HG03442 (cell line): ENCODE measurements at regions not wholly inside any gene's neighbourhood (a gene's known extent, or its start where the extent isn't known, plus 50 kb on each side); places are given as distances from the start of the nearest gene placed in this dataset.
A peak's percentile ranks its signal among the peaks of the same experiment; 100 is the strongest.

ENCODE experiments used
- ATAC-seq: cut with Tn5 transposase; IDR thresholded peaks from one replicate; pipeline ENCODE4 v1.9.1; 2021; ENCODE audit warnings: mild to moderate bottlenecking, moderate library complexity; ENCODE audit not compliant: unreplicated experiment

DNA sequence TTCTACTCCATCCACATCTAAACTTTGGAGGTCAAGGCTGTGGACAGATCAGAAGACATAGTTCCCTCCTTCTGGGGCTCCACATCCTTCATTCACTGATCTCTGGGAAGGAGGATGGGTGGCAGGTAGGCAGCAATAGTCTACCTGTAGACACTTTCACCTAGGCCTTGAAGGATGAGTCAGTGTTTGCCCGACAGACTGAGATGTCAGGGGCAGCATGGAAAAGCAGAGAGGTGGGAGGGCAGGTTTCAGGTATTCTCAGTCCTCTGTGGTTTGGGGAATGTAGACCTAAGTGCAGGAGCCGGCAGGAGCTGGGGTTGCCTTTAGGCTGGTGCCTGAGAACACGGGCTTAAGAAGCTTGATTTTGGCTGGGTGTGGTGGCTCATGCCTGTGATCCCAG lies 171.9 kb upstream of the ZNF267 start:
- no peak for ATAC-seq

DNA sequence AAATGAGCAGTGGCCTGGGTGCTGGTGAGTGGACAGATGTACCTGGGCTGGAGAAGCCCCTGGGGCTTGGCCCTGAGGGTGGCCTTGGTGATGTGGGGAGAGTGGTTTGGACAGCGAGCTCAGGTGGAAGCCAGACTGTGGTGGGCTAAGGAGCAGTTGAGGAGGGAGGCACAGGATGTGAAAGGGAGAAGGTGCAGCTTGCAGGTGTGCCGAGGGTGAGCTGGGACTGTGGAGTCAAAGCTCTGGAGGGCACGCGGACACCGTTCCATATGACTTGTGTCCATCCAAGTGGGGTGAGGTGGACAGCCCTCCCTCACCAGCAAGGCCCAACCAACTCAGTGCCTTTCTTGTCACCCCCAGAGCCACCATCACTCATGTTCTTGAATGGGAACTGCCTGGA lies 170.8 kb upstream of the ZNF267 start:
- no peak for ATAC-seq

DNA sequence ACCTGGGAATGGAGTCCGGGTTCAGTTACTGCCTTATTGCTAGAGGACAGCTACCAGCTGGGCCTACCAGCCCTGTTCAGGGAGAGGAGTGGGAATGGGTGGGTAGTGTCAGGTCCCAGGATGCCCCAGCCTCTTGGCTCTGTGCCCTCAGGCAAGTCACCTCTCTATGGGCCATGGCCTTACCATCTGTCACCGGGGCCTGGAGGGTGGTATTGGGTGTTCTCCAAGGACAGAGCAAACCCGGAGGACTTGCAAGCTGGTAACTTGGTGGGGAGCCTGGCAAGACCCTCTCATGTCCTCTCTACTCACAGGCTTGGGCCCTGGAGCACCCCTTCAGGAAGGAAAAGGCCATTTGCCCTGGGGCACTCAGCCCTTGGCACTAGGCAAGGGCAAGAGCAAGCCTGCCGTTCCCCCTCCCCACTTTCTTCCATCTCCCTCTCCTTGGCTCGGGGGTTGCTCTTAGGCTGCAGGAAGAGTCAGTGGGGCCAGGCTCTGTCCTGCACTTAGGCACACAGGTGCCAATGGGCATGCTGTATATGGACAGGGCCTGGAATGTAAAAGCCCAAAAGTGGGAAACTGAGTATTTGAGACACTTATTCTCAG lies 170.0 kb upstream of the ZNF267 start:
- no peak for ATAC-seq

DNA sequence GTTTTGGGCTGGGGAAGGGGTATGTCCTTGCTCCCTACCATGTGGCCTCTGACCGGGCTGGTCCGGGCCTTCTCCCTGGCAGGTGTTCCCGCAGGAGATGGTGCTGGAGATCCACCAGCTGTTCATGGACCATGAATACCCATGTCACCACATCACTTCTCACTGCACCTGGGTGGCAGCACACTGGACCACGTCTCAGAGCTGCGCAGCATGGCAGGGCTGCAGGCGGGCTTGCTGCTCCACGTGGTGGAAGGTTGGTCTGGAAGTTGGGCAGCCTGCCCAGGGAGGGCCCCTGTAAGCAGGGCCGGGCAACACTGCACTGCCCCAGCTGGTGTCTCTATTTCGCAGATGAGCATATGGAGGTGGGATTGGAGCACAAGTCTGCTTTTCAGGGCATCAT lies 169.5 kb upstream of the ZNF267 start:
- no peak for ATAC-seq

DNA sequence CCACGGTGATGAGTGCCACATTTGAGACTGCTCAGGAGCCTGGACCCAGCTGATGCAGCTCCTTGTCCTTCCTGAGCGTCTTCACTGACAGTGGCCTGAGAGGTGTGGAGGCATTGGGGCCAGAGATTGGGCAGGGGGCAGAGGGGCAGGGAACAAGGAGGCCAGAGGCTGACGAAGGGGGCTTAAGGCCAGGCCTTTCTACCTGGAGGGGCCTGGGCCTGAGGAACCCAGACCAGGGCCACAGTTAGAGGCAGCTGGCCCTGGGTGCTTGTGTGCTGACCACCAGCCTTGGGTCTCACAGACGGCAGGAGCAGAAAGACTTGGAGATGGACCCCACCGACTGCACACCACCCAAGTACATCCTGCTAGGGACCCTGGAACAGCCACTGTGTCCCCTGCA lies 168.2 kb upstream of the ZNF267 start:
- ATAC-seq: no peak

DNA sequence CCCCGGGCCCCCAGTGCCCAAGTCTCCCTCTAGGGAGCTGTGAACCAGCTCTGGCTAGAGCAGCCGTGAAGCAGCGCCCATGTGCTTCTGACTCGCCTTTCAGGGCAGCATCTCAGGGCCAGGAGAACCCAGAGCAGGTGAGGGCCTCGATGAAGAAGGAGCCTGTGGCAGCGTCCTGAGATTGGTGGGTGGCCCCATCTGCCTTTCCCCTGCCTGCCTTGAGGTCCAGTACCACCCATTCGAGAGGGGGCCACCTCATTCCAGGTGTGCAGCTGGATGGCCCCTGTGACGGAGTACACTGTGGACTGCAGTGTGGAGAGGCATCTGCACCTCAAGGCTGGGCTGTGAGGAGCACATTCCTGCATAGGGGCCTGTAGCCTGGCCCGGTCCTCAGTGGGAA lies 167.3 kb upstream of the ZNF267 start:
- no peak for ATAC-seq

DNA sequence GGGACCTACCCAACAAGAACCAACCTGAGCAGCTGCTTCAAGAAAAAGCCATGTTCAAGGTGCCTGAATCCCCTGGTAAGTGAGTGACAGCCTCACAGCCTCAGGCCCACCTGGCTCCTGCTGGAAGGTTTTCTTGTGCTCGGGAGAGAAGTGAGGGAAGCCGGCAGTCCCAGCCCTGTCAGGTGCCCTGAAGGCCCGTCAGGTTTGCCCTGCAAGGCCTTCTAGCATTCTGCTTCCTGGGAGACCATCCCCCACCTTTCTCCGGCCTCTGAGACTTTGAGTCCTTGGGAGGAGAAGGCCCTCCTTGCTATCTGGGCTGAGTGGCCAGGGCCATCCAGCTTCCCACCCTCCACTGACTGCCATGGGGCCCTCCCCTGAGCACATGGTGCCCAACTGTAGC lies 166.7 kb upstream of the ZNF267 start:
- no peak for ATAC-seq

DNA sequence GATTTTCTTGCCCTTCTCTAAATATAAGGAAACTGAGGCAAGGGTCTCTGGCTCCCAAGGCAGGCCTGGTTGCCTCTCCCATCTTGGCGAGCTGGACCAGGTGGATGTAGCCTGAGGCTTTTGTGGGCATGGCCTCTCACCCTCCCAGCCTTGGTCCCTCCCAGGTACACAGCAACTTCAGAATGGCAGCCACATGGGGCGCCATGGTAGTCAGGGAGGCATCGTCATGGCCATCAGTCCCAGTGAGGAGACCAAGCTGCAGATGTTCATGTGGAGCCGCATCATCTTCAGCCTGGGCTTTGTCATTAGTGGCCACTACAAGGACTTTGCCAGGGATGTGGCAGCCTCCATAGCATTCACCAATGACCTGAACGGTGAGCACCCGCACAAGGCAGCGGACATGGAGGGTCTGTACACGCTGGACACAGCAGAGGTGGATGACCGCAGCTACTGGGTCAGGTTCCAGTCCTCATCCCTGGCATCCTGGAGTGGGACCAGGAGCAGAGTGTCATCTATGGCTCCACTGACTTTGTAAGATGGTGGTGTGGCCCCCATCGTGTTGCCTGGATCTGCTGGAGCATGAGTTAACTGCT lies 165.8 kb upstream of the ZNF267 start:
- no peak for ATAC-seq

DNA sequence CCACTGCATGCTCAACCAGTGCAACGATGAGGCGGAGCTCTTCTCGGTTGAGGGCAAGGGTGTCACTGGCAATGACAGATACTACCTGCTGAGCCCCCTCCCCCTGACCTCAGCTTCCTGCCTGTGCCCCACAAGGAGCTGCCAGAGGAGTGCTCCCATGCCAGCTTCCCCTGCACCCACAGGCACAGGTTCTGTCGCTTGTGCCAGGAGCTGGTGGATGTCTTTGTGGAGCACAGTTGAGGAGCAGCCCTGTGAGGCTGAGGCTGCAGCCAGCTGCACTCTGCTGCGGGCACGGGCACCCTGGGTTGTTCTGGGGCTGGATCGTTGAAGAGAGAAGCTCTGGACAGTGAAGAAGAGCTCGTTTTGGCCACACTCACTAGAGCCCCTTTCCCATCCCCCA lies 165.3 kb upstream of the ZNF267 start:
- no peak for ATAC-seq

DNA sequence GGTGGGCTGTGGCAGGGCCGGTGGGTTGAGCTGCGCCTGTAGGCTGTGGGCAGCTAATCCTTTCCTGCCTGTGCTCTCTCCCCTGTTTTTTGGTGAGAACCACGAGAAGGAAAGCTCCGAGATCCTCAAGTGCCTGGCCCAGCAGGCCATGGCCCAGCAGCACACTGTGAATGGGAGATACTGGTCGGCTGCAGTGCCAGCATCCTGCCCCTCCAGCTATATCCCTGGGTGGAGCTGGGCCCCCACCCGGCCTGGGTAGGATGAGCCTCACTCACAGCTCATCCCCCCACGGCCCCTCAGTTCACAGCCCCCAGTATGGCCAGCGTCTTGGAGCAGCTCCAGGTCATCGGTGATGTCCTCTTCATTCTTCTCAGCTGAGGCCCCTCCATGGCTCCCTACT lies 164.4 kb upstream of the ZNF267 start:
- ATAC-seq: no peak

DNA sequence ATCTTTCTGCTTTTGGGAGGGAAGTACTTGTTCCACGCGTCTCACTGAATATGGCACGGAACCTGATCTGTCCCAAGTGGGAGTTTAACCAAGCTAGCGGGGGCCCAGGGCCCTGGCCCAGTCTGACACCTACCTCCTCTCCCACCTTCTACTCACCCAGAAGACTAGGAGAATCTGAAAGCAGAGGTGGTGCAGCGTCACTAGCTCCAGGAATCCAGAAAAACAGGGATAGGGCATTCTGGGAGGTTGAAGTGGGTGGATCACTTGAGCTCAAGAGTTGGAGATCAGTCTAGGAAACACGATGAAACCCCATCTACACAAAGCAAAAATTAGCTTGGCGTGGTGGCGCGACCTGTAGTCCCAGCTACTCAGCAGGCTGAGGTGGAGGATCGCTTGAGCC lies 163.5 kb upstream of the ZNF267 start:
- ATAC-seq: no peak

DNA sequence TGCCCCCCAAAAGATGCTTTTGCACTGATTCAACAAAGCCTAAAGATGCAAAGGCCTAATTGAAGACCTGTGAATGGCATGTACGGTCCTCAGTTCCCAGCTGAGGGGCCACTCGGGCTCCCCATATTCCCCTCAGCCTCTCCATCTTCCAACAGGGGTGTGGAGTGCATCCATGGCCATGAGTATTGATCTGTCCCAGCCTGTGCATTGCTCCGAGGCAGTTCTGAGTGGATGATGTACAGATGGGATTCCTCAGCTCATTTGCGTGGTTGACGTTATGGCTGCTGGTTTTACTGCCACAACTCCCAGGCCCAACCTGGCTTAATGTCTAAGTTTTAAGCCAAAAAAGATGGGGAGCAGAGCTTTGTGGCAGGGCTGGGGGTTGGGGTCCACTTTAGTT lies 162.7 kb upstream of the ZNF267 start:
- no peak for ATAC-seq

DNA sequence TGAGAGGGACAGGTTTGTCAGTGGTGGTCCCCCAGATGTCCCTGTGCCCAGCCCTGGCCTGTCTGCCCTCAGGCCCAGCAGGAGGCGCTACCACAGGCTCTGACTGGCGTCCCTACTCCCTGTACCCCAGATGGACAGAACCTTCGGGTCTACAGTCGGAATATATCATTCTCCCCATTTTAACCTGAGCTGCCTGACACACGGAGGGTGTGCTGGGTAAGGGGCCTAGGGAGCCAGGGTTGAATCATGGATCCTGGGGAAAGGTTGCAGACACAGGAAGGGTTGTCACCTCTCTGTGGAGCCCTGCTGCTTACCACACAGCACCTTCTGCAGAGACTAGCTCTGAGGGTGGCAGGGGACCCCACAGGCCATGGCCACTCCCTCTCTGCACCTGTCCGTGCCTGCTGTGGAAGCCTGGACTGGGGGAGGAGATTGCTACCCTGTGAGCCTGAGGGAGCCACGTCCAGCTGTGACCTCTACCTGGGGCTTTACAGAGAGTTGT lies 162.2 kb upstream of the ZNF267 start:
- ATAC-seq: no peak

DNA sequence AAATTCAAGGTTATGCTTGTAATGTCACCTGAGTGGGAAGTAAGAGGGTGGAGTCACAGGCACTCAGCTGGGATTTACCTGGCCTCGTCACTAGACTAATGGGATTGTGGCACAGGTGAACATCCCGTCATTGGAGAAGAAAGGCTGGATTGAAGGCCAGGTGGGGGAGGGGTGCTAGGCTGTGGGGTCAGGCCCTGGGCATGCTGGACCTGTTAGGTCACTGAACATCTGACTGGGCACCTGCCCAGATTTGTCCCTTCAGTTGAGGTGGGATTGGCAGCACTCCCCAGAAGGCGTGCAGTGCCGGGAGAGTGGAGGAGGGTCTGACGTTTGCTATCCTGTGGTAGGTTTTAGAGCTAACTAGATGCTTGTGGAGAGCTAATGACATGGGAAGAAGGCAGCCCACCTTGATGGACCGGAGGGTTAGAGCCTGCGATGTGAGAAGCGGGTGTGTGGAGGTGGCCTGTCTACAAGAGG lies 161.5 kb upstream of the ZNF267 start:
- ATAC-seq: no peak

DNA sequence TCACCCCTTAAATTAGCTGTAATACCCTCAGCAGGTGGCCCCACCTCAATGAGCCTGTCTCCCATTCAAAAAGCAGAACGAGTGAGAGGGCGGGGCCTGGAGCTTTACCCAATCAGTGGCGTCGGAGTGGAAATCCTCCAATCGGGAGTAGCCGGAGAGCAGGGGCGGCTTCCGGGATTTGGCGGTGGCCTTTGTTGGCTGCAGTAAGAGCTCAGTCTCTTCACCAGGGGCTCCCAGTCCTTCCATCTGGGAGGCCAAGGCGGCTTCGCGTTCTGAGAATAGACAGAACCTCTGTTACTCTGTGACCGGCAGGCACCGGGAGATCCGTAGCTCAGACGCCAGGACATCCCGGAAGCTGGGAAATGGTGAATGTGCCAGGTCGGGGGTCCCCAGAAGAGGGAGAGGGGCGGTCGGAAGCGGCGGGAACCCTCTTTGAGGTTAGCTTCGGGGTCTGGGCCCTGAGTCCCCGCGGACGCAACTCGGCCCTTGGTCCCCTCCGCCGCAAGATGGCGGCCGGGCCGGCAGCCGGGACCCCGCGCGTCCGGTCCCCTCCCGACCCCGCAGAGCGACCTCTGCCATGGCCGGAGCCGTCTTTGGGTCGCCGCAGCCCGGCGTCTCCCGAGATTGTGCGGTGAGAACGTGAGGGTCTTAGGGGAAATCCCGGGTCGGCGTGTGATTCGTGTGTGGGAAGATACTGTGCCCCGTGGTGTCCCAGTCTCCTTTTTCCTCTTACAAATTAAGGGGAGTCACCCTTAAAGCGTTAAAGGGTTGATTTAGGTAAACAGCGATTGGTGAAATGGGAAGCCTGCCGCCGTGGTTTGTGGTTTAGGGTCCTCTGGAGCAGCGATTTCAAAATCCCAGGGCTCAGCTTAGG lies 160.3 kb upstream of the ZNF267 start:
- peak; percentile 91 for ATAC-seq

DNA sequence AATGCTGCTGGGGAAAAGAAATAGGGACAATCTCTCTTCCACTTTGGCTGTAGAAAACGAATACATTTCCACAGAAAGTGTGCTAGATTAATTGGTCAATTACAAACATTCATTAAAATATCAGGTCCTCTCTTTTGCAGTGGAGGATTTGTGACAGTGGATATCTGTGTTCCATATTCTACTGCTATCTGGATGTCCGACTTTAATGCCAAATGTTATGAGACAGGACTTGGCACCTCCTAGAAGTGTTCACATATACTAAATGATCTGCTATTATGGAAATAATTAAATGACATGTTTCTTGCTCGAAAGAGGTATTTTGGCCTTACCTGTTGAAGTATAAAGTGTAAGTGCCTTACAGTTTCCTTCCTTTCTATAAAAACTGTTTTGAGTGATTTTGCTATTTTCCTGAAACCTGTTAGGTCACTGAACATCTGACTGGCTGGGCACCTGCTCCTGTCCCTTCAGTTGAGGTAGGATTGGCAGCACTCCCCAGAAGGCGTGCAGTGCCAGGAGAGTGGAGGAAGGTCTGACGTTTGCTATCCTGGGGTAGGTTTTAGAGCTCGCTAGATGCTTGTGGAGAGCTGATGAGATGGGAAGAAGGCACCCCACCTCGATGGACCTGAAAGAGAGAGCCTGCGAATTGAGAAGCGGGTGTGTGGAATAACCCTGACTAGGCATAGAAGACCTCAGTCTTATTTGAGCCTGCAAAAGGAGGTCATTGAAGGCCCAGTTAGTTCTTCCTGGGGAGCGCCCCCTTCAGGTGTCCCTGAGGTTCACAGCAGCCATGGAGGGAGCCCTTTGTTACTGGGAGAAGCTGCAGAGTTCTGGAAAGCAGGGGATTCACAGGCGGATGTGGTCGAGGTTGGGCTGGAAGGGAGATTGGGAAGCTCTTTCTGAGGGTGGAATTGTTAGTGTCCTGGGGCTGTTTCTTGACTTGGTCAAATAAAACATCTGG lies 159.4 kb upstream of the ZNF267 start:
- no peak for ATAC-seq

DNA sequence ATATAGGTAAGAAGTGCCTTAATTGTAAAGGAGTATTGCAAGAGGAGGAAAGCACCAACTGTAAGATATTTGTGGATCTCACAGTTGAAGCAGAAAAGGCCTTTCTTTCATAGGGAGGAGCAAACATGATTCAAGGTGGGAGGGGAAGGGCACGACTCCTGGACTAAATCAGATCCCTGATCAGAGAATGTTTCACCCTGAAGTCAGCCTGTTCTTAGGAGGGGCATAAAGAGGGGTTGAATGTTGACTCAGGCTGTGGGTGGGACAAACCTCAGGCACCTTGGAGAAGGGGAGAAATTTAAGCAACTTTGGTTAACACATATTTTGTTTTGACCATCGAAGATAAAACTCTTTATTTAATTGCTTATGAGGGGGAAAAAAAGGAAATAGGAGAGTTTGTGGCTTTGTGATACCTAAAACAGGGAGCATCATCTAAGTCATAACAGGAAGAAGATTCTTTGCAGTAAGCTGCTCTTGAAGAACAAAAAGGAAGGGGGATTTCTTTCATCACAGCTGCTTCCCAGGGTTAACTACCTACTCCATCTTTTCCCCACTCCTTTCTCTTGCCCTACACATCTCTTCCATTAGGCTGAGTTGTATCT lies 158.6 kb upstream of the ZNF267 start:
- no peak for ATAC-seq

DNA sequence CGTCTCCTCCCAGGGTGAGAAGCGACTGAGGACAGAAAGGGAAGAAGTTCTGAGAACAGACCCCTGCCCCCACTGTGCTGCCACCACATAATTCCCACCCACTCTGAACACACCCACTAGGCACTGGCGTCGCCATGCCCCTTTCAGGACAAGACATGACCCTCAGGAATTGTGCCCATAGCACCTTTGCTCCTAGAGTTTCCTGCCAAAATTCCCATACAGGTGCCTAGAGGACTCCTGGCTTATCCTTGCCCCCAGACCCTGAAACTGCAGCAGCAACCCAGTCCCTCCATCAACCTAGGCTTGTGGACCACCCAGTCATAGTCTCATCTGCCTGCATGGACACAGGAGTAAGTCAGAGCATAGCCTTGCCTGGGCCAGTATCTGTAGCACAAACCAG lies 157.7 kb upstream of the ZNF267 start:
- no peak for ATAC-seq

DNA sequence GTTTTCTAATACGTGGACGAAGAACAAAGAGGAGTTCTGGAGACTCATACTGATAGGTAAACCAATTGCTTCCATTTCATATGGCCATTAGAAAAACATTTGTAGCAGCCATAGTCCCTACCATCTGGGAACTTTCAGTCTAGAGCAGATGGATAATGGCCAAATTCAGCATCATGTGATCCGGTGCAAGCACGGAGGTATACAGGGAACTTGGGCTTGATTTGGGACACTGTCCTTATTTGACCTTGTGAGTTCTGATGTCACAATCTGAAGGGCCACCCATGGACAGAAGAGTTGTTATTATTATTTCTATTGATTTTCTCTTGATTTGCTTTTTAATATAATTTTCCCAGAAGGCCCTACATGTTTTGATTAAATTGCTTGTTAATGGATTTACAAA lies 154.6 kb upstream of the ZNF267 start:
- ATAC-seq: no peak

DNA sequence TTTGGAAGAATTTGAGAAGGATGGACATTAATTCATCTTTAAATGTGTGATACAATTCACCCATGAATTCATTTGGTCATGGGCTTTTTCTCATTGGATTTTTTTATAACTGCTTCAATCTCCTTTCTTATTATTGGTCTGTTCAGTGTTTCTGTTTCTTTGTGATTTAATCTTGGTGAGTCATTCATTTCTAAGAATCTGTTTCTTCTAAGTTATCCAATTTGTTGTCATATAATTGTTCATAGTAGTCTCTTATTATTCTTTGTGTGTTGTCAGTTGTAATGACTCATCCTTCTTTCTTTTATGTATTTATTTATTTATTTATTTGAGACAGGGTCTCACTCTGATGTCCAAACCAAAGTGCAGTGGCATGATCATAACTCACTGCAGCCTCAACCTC lies 146.1 kb upstream of the ZNF267 start:
- no peak for ATAC-seq
